ENCODE measurements at regions not wholly inside any gene's neighbourhood (a gene's known extent, or its start where the extent isn't known, plus 50 kb on each side); places are given as distances from the start of the nearest gene placed in this dataset.

DNA sequence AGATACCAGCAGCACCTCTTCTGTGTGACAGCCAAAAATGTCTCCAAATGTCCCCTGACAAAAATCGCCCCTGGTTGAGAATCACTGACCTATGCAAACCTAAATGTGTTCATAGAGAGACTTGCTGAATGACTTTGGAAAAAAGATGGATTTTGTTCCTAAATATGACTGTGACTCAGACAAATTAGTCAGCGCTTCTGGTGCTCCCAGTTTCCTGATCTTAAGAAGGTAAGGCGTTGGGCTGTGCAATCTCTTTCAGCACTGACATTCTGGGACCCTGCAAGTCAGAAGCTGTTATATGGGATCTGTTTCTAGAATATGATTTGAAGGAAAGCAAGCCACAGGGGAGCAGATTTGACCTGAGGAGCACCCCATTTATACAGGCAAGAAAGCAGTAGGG lies 90.6 kb upstream of the PWP1 start:
- Histone ChIP-seq H3K4me3 (ENCODE audit: insufficient read depth, low read length) (no peak overlapping the region), H3K79me2 (ENCODE audit: insufficient read depth, low read length) (no peaks in the 10 kb centered on the region), H3K4me1 (ENCODE audit: insufficient read depth, low read length) (no peaks in the 10 kb centered on the region), H4K20me1 (ENCODE audit: insufficient read depth, low read length) (no peaks in the 10 kb centered on the region), H3K4me2 (ENCODE audit: insufficient read depth, low read length) (no peak overlapping the region), H3K27me3 (ENCODE audit: insufficient read depth, low read length) (no peaks in the 10 kb centered on the region), H3K9me3 (ENCODE audit: low read depth, low read length) (no peaks in the 10 kb centered on the region), H3K27ac (ENCODE audit: low read depth, low read length) (no peak overlapping the region), H3K36me3 (ENCODE audit: insufficient read depth, low read length) (no peaks in the 10 kb centered on the region), H2AFZ (ENCODE audit: low read length) (no peak overlapping the region)
- TF ChIP-seq, protein P1, sequence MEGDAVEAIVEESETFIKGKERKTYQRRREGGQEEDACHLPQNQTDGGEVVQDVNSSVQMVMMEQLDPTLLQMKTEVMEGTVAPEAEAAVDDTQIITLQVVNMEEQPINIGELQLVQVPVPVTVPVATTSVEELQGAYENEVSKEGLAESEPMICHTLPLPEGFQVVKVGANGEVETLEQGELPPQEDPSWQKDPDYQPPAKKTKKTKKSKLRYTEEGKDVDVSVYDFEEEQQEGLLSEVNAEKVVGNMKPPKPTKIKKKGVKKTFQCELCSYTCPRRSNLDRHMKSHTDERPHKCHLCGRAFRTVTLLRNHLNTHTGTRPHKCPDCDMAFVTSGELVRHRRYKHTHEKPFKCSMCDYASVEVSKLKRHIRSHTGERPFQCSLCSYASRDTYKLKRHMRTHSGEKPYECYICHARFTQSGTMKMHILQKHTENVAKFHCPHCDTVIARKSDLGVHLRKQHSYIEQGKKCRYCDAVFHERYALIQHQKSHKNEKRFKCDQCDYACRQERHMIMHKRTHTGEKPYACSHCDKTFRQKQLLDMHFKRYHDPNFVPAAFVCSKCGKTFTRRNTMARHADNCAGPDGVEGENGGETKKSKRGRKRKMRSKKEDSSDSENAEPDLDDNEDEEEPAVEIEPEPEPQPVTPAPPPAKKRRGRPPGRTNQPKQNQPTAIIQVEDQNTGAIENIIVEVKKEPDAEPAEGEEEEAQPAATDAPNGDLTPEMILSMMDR (IDR thresholded peaks at IDR 0.05; ENCODE audit: extremely low read depth, low read depth, low read length) = no peak
- no peak for DNase-seq (ENCODE audit: insufficient read length, low spot score, missing footprints)

DNA sequence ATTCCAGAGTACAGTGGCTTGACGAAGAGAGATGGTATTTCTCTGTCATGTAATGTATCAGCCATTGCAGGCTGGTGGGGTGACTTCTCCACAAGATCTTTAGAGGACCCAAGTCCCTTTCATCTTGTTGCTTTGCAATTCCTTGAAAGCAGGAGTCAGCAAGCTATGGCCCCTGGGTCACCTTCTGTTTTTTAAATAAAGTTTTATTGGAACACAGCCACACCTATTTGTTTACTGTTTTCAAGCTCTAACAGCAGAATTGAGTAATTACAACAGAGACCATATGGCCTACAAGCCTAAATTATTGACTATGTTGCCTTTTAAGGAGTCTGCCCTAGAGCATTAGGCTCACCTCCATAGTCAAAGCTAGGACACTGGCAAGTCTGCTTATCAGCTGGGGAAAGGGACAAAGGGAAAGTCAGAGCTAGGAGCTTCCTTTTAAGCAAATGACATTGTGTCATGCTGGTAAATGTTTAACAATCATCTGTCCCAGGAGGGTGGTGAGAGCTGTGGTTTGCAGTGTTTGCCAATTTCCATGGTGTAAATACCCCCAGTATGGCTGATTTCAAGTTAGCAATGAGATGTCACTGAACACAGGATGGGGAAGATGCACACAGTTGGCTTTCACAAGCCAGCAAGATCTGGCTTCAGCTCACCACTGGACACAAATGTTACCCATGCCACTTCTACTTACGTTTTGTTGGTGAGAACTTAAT lies 87.7 kb upstream of the PWP1 start:
- H3K36me3 ChIP-seq (ENCODE audit: insufficient read depth, low read length) = no peaks in the 10 kb centered on the region
- TF ChIP-seq, protein P1 (IDR thresholded peaks at IDR 0.05; ENCODE audit: extremely low read depth, low read depth, low read length) = no peak
- no peak overlapping the region for H3K4me2 ChIP-seq (ENCODE audit: insufficient read depth, low read length)
- no peak overlapping the region for H3K4me3 ChIP-seq (ENCODE audit: insufficient read depth, low read length)
- no peak overlapping the region for H2AFZ ChIP-seq (ENCODE audit: low read length)
- H3K27me3 ChIP-seq (ENCODE audit: insufficient read depth, low read length) = no peaks in the 10 kb centered on the region
- no peak for DNase-seq (ENCODE audit: insufficient read length, low spot score, missing footprints)
- no peaks in the 10 kb centered on the region for H4K20me1 ChIP-seq (ENCODE audit: insufficient read depth, low read length)
- H3K27ac ChIP-seq (ENCODE audit: low read depth, low read length) = no peak overlapping the region
- H3K79me2 ChIP-seq (ENCODE audit: insufficient read depth, low read length) = no peaks in the 10 kb centered on the region
- no peaks in the 10 kb centered on the region for H3K9me3 ChIP-seq (ENCODE audit: low read depth, low read length)
- H3K4me1 ChIP-seq (ENCODE audit: insufficient read depth, low read length) = no peaks in the 10 kb centered on the region

DNA sequence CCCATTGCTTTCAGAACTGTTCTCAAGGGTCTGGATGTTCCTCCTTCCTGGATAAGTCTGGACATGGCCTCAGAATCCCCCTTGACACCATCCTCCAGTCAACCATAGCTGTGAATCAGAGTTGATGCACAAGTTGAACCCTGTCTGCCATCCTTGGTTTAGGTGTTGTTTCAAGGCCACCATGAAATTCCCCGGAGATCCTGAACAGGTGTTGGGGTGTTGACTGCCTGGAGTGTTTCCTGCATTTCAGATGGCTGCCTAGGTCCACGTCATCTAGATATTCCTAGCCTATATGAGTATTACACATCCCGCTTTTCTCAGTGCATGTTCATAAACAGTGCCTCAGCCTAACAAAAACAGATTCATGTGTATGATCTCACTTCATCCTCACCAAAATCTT lies 86.7 kb upstream of the PWP1 start:
- DNase-seq (ENCODE audit: insufficient read length, low spot score, missing footprints) = no peak
- Histone ChIP-seq H3K4me2 (ENCODE audit: insufficient read depth, low read length) (no peak overlapping the region), H2AFZ (ENCODE audit: low read length) (no peak overlapping the region), H3K27me3 (ENCODE audit: insufficient read depth, low read length) (no peaks in the 10 kb centered on the region), H4K20me1 (ENCODE audit: insufficient read depth, low read length) (no peaks in the 10 kb centered on the region), H3K4me1 (ENCODE audit: insufficient read depth, low read length) (no peaks in the 10 kb centered on the region), H3K36me3 (ENCODE audit: insufficient read depth, low read length) (no peaks in the 10 kb centered on the region), H3K4me3 (ENCODE audit: insufficient read depth, low read length) (no peak overlapping the region), H3K9me3 (ENCODE audit: low read depth, low read length) (no peaks in the 10 kb centered on the region), H3K79me2 (ENCODE audit: insufficient read depth, low read length) (no peaks in the 10 kb centered on the region), H3K27ac (ENCODE audit: low read depth, low read length) (no peak overlapping the region)
- TF ChIP-seq, protein P1 (IDR thresholded peaks at IDR 0.05; ENCODE audit: extremely low read depth, low read depth, low read length) = no peak

DNA sequence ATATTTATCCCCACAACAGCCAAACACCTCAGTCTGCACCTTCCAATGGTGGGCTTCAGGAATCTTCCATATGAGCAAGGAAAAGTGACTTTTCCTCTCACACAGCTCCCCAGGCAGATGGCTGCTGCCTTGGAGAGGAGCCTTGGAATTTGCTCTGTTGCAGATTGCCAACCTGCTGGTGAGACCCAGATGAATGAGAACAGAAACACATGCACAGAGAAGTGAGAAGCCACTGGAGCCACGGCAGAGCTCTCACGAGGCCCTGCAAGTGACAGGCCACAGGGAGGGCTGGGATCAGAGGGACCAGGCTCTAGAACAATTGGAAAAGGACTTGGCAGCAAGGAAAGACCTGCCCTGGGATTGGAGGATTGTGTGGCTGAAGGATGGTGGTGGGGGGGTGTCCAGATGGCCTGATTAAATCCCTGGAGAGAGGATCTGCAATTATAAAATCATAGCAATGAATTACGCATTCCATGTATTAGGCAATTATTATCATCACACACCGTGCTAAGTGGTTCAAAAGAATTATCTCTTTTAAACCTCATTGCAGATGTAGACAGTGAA lies 84.9 kb upstream of the PWP1 start:
- no peaks in the 10 kb centered on the region for H4K20me1 ChIP-seq (ENCODE audit: insufficient read depth, low read length)
- H3K9me3 ChIP-seq (ENCODE audit: low read depth, low read length) = no peaks in the 10 kb centered on the region
- no peak overlapping the region for H2AFZ ChIP-seq (ENCODE audit: low read length)
- no peaks in the 10 kb centered on the region for H3K27me3 ChIP-seq (ENCODE audit: insufficient read depth, low read length)
- DNase-seq (ENCODE audit: insufficient read length, low spot score, missing footprints) = no peak
- no peaks in the 10 kb centered on the region for H3K4me1 ChIP-seq (ENCODE audit: insufficient read depth, low read length)
- no peak overlapping the region for H3K27ac ChIP-seq (ENCODE audit: low read depth, low read length)
- H3K4me2 ChIP-seq (ENCODE audit: insufficient read depth, low read length) = no peak overlapping the region
- H3K79me2 ChIP-seq (ENCODE audit: insufficient read depth, low read length) = no peaks in the 10 kb centered on the region
- H3K4me3 ChIP-seq (ENCODE audit: insufficient read depth, low read length) = no peak overlapping the region
- H3K36me3 ChIP-seq (ENCODE audit: insufficient read depth, low read length) = no peaks in the 10 kb centered on the region
- TF ChIP-seq, protein P1 (IDR thresholded peaks at IDR 0.05; ENCODE audit: extremely low read depth, low read depth, low read length) = no peak
